PC-9 (cell line): ENCODE measurements at regions not wholly inside any gene's neighbourhood (a gene's known extent, or its start where the extent isn't known, plus 50 kb on each side); places are given as distances from the start of the nearest gene placed in this dataset.

Experiments
- BruUV-seq: library from RNA; stranded (reverse); fragments of 400-500 nt; replicated peaks from 2 replicates; lab custom pipeline; 2021; lab: Mats Ljungman, UMichigan
- CTCF ChIA-PET: fragments of 300-600 bp; sonication (Branson Sonifier 250); formaldehyde crosslinking; loops from one replicate; lab custom pipeline; 2022; ENCODE audit warnings: antibody characterized with exemption; lab: Charles Lee
- POLR2A ChIA-PET: fragments of 300-600 bp; sonication (Branson Sonifier 250); formaldehyde crosslinking; loops from one replicate; lab custom pipeline; 2022; ENCODE audit warnings: antibody characterized with exemption; ENCODE audit not compliant: unreplicated experiment; lab: Charles Lee
- DNase-seq, 2 experiments: peaks; one replicate each; pipeline versions ENCODE4 v3.0.0 to v3.0.0-alpha.2; 2015 to 2022; ENCODE audit warnings: mixed read lengths in 1 of 2
- H2AFZ ChIP-seq: fragments of 200-600 bp; sonication (generic); 2 replicates; pipeline ENCODE4 v1.8.1; 2017; ENCODE audit warnings: antibody characterized with exemption
- H3F3A ChIP-seq: fragments of 200-600 bp; sonication (generic); 2 replicates; pipeline ENCODE4 v1.8.1; 2017; ENCODE audit warnings: antibody characterized with exemption, mild to moderate bottlenecking, low read depth; ENCODE audit not compliant: insufficient read depth
- H3K27ac ChIP-seq: fragments of 200-600 bp; sonication (generic); 2 replicates; pipeline ENCODE4 v1.6.1; 2016; ENCODE audit warnings: mixed run types
- H3K27me3 ChIP-seq: fragments of 200-600 bp; sonication (generic); 2 replicates; pipeline ENCODE4 v1.6.1; 2016; ENCODE audit warnings: low read depth, mixed run types; ENCODE audit not compliant: insufficient read depth
- H3K36me3 ChIP-seq: fragments of 200-600 bp; sonication (generic); 2 replicates; pipeline ENCODE4 v1.6.1; 2016; ENCODE audit warnings: low read depth, mixed run types
- H3K4me1 ChIP-seq: fragments of 200-600 bp; sonication (generic); replicated peaks from 2 replicates; pipeline ENCODE4 v1.6.1; 2016; ENCODE audit warnings: mixed run types; ENCODE audit not compliant: insufficient read depth
- H3K4me2 ChIP-seq: fragments of 200-600 bp; sonication (generic); 2 replicates; pipeline ENCODE4 v1.6.1; 2017; ENCODE audit warnings: mixed run types
- H3K4me3 ChIP-seq: fragments of 200-600 bp; sonication (generic); 2 replicates; pipeline ENCODE4 v1.6.1; 2016; ENCODE audit warnings: mixed run types
- H3K79me2 ChIP-seq: fragments of 200-600 bp; sonication (generic); 2 replicates; pipeline ENCODE4 v1.6.1; 2017; ENCODE audit warnings: low read depth, mixed run types
- H3K9me2 ChIP-seq: fragments of 200-600 bp; sonication (generic); 2 replicates; pipeline ENCODE4 v1.8.1; 2017; ENCODE audit warnings: mild to moderate bottlenecking; ENCODE audit not compliant: insufficient read depth
- H3K9me3 ChIP-seq: fragments of 200-600 bp; sonication (generic); 2 replicates; pipeline ENCODE4 v1.8.1; 2016; ENCODE audit warnings: low read depth; ENCODE audit not compliant: insufficient read depth
- H4K20me1 ChIP-seq: fragments of 200-600 bp; sonication (generic); 2 replicates; pipeline ENCODE4 v1.8.1; 2017; ENCODE audit not compliant: insufficient read depth
- CTCF ChIP-seq: fragments of 200-600 bp; sonication (generic); conservative IDR thresholded peaks from 2 replicates; pipeline ENCODE4 v1.6.1; 2017; ENCODE audit warnings: mixed run types, antibody characterized with exemption, mild to moderate bottlenecking, moderate library complexity
- EZH2 ChIP-seq: fragments of 200-600 bp; sonication (generic); IDR thresholded peaks from 2 replicates; pipeline ENCODE4 v1.8.0; 2017; ENCODE audit warnings: antibody characterized with exemption, low read depth
- intact Hi-C: fragments of 100-400 bp; cut with micrococcal nuclease; formaldehyde crosslinking; loops from one replicate; pipeline ENCODE4 v1.10.0; 2022; ENCODE audit not compliant: unreplicated experiment

- no peak for DNase-seq
- Histone ChIP-seq H4K20me1 (no peaks in the 10 kb centered on the region), H3K9me3 (no peaks in the 10 kb centered on the region), H3K79me2 (no peaks in the 10 kb centered on the region), H2AFZ (no peak overlapping the region), H3F3A (no peaks in the 10 kb centered on the region), H3K4me2 (no peak overlapping the region), H3K36me3 (no peaks in the 10 kb centered on the region), H3K4me3 (no peak overlapping the region), H3K27ac (no peak overlapping the region), H3K27me3 (no peaks in the 10 kb centered on the region), H3K4me1 (no peaks in the 10 kb centered on the region), H3K9me2 (no peaks in the 10 kb centered on the region)
- BruUV-seq = no TSS peak
- ChIA-PET POLR2A (no interaction called here), CTCF (no interaction called here)
- TF ChIP-seq CTCF (no peak), EZH2 (no peak)
- intact Hi-C loops = no loop called here
Measured at GRCh38 chr13:80509264-80509663, 168.3 kb upstream of the SPRY2 start.

GRCh38 chr13:80508031-80508430 is 167.1 kb upstream of the SPRY2 start:
- H3K36me3 ChIP-seq = no peaks in the 10 kb centered on the region
- no peak for TF ChIP-seq EZH2
- H3K4me1 ChIP-seq = no peaks in the 10 kb centered on the region

GRCh38 chr13:80504453-80504852 is 163.5 kb upstream of the SPRY2 start:
- ChIA-PET POLR2A (no interaction called here), CTCF (no interaction called here)
- Histone ChIP-seq H4K20me1 (no peaks in the 10 kb centered on the region), H3K4me3 (no peak overlapping the region), H3K27me3 (no peaks in the 10 kb centered on the region), H3K4me1 (no peaks in the 10 kb centered on the region), H3K79me2 (no peaks in the 10 kb centered on the region), H3F3A (no peaks in the 10 kb centered on the region), H3K4me2 (no peak overlapping the region), H3K27ac (no peak overlapping the region), H2AFZ (no peak overlapping the region), H3K36me3 (no peaks in the 10 kb centered on the region), H3K9me2 (no peaks in the 10 kb centered on the region), H3K9me3 (no peaks in the 10 kb centered on the region)
- TF ChIP-seq CTCF = no peak
- no peak for TF ChIP-seq EZH2
- no TSS peak for BruUV-seq
- DNase-seq = no peak
- intact Hi-C loops = no loop called here

More at GRCh38 chr13:80508031-80508430, 167.1 kb upstream of the SPRY2 start:
- intact Hi-C loops = no loop called here
- Histone ChIP-seq H3F3A (no peaks in the 10 kb centered on the region), H3K9me3 (no peaks in the 10 kb centered on the region), H3K9me2 (no peaks in the 10 kb centered on the region), H3K4me2 (no peak overlapping the region), H3K79me2 (no peaks in the 10 kb centered on the region), H3K27me3 (no peaks in the 10 kb centered on the region), H3K27ac (no peak overlapping the region), H2AFZ (no peak overlapping the region), H4K20me1 (no peaks in the 10 kb centered on the region), H3K4me3 (no peak overlapping the region)
- DNase-seq = no peak
- ChIA-PET CTCF (no interaction called here), POLR2A (no interaction called here)
- BruUV-seq = no TSS peak

- no peaks in the 10 kb centered on the region for H3K9me2 ChIP-seq
- no peaks in the 10 kb centered on the region for H3K36me3 ChIP-seq
- no peak overlapping the region for H3K4me3 ChIP-seq
- no peaks in the 10 kb centered on the region for H3K4me1 ChIP-seq
- no peaks in the 10 kb centered on the region for H4K20me1 ChIP-seq
- H3K4me2 ChIP-seq = no peak overlapping the region
- H3K79me2 ChIP-seq = no peaks in the 10 kb centered on the region
- no TSS peak for BruUV-seq
- H3K27ac ChIP-seq = no peak overlapping the region
- TF ChIP-seq EZH2 (no peak), CTCF (no peak)
- no peaks in the 10 kb centered on the region for H3F3A ChIP-seq
- DNase-seq = no peak
- CTCF ChIA-PET = no interaction called here
- POLR2A ChIA-PET = no interaction called here
- H3K9me3 ChIP-seq = no peaks in the 10 kb centered on the region
- intact Hi-C loops = no loop called here
- H3K27me3 ChIP-seq = no peaks in the 10 kb centered on the region
- H2AFZ ChIP-seq = no peak overlapping the region
Measured at GRCh38 chr13:80502359-80502758, 161.4 kb upstream of the SPRY2 start.
